Muscle of leg (tissue), 3 donors: ENCODE measurements at regions not wholly inside any gene's neighbourhood (a gene's known extent, or its start where the extent isn't known, plus 50 kb on each side); places are given as distances from the start of the nearest gene placed in this dataset.

Experiments
- DNase-seq: peaks from one replicate; pipeline ENCODE4 v3.0.0; 2013
- H3K27ac ChIP-seq: one replicate; pipeline ENCODE4 v1.5.1; 2013; ENCODE audit warnings: mild to moderate bottlenecking, low read length, control low read depth
- H3K27me3 ChIP-seq: one replicate; pipeline ENCODE4 v1.6.1; 2013; ENCODE audit warnings: low read length; ENCODE audit not compliant: control insufficient read depth, insufficient read depth
- H3K36me3 ChIP-seq: one replicate; pipeline ENCODE4 v1.6.1; 2013; ENCODE audit warnings: low read length; ENCODE audit not compliant: control insufficient read depth, insufficient read depth
- H3K4me1 ChIP-seq: one replicate; pipeline ENCODE4 v1.6.1; 2013; ENCODE audit warnings: low read length; ENCODE audit not compliant: control insufficient read depth, insufficient read depth
- H3K4me3 ChIP-seq: one replicate; pipeline ENCODE4 v1.5.1; 2013; ENCODE audit warnings: low read length, control low read depth
- H3K9me3 ChIP-seq: replicated peaks from 2 replicates; pipeline ENCODE4 v1.6.1; 2013; ENCODE audit warnings: low read depth, low read length; ENCODE audit not compliant: control insufficient read depth
- whole genome bisulfite sequencing: methylation state at CpG from one replicate; pipeline ENCODE4 v1.1.5; 2013; ENCODE audit warnings: missing lambda C conversion rate; ENCODE audit not compliant: insufficient coverage; 5-methylcytosine and 5-hydroxymethylcytosine counted together

GRCh38 chr14:83799233-83799632 lies 1730.7 kb upstream of the FLRT2 start:
- H3K27me3 ChIP-seq, result no peaks in the 10 kb centered on the region
- H3K4me1 ChIP-seq, result no peaks in the 10 kb centered on the region
- H3K4me3 ChIP-seq, result no peak overlapping the region
- no peak overlapping the region for H3K27ac ChIP-seq
- H3K9me3 ChIP-seq, result no peaks in the 10 kb centered on the region
- DNase-seq, result no peak
- no peaks in the 10 kb centered on the region for H3K36me3 ChIP-seq

DNA sequence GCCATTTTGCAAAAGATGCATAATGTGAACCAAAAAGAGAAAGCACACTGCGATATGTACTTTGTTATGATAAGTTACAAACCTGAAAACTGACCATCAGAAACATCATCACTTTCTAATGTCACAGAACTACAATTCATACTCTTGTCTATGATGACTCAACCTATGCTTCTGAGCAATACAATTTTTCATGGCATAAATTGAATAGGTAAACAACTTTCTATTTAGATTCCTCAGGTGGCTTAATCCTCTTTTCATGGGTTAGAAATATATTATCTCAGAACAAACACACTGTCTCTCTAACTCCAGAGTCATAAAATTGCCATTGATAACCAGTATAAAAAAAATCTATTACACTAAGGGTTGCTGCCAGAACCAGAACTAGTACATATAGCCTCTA lies 1715.0 kb upstream of the FLRT2 start:
- Histone ChIP-seq H3K27ac (no peak overlapping the region), H3K9me3 (no peaks in the 10 kb centered on the region), H3K4me1 (no peaks in the 10 kb centered on the region), H3K4me3 (no peak overlapping the region), H3K36me3 (no peaks in the 10 kb centered on the region), H3K27me3 (no peaks in the 10 kb centered on the region)
- no peak for DNase-seq
- WGBS, result no CpG with 5 or more reads among the region's 1 CpG

DNA sequence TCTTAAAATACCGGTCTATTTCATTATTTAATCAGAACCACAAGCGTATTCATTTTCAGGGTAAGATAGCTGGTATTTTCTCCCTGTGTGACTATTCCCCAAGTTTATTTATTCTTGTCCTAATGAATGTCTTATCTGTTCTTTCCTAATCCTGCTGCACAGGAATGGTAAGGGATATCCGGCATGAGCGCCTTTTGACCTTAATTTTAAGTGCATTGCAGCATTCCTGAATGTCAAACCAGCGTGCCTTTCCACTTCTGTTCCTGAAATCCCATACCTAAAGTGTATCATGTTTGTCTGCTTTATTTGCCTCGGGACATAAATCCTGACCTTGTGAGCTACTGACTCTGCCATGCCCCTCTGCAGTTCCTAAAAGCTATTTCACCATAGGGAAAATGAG lies 1713.2 kb upstream of the FLRT2 start:
- H3K9me3 ChIP-seq, result no peaks in the 10 kb centered on the region
- H3K27me3 ChIP-seq, result no peaks in the 10 kb centered on the region
- WGBS, result 41% methylated on average over 3 of the region's 6 CpGs
- H3K27ac ChIP-seq, result no peak overlapping the region
- H3K36me3 ChIP-seq, result no peaks in the 10 kb centered on the region
- no peak overlapping the region for H3K4me3 ChIP-seq
- no peaks in the 10 kb centered on the region for H3K4me1 ChIP-seq
- peak; percentile 7 for DNase-seq

- H3K9me3 ChIP-seq, result no peaks in the 10 kb centered on the region
- WGBS, result no CpG with 5 or more reads among the region's 3 CpGs
- H3K27me3 ChIP-seq, result no peaks in the 10 kb centered on the region
- no peak overlapping the region for H3K4me3 ChIP-seq
- H3K4me1 ChIP-seq, result peaks cover 4% of the 10 kb centered on the region
- no peaks in the 10 kb centered on the region for H3K36me3 ChIP-seq
- DNase-seq, result no peak
- no peak overlapping the region for H3K27ac ChIP-seq
Measured at GRCh38 chr14:83825843-83826242, 1704.1 kb upstream of the FLRT2 start.

DNA sequence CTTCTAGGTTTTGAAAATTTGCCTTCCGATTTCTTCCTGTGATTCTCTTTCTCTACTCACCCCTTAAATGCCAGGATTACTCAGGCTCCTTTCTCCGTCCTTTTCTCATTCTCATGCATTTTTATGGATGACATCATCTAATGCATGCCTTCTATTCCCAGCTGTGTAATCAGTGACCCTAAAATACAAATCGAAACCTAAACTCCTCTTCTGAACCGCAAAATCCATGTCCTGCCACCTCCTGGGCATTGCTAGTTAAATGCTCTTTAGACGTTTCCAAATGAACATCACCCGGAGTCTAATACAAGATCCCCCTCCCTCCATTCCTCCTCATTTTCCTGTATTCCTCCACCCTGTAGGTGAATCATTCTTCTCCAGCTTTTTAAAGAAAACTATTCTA lies 1703.1 kb upstream of the FLRT2 start:
- Histone ChIP-seq H3K27ac (no peak overlapping the region), H3K27me3 (no peaks in the 10 kb centered on the region), H3K36me3 (no peaks in the 10 kb centered on the region), H3K9me3 (no peaks in the 10 kb centered on the region), H3K4me3 (peak overlapping the region; percentile 5), H3K4me1 (peaks cover 4% of the 10 kb centered on the region)
- peak; percentile 47 for DNase-seq
- 31% methylated on average over 5 of the region's 6 CpGs for WGBS

DNA sequence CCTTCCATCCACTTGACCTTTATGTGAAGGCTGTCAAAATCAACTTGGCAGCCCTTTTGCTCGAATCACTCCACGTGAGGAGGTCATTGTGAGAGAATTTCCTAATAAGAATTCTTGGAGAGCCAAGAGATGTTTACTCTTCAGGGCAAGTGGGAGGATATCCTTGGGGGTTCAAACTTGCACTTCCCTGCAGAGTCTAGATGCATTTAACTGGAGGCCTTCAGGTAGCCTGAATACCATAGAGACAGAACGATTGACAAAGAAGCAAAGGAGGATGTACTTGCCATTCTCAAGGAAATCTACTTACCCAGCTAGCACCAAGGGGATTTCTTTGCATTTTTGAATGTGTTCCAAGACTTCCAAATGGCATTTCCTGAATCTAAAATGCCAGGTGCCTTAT lies 1702.6 kb upstream of the FLRT2 start:
- 36% methylated on average over 2 of the region's 3 CpGs for WGBS
- H3K4me1 ChIP-seq, result peaks cover 4% of the 10 kb centered on the region
- DNase-seq, result peak; percentile 4

DNA sequence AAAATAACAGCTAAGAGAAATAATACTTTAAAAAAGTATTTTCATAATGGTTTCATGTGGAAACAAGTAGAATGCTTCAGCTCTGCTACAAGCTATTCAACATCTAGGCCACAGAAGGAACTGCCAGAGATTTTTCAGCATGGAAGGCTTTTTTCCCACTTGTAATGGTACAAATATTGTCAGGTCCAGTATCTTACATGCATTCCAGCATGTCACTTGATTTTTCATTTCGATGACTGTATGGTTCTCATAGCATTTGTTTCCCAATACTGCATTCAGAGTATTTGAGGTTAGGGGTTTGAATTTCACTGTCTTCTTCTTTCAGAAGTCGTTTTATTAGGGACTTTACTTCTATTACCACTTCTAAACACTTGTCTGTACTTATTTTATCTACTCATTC lies 1701.5 kb upstream of the FLRT2 start:
- no CpG with 5 or more reads among the region's 2 CpGs for WGBS

More for the DNA sequence above, 1702.6 kb upstream of the FLRT2 start:
- H3K4me3 ChIP-seq, result no peak overlapping the region
- H3K27ac ChIP-seq, result no peak overlapping the region
- no peaks in the 10 kb centered on the region for H3K36me3 ChIP-seq
- H3K9me3 ChIP-seq, result no peaks in the 10 kb centered on the region
- H3K27me3 ChIP-seq, result no peaks in the 10 kb centered on the region

GRCh38 chr14:83830316-83830715 lies 1699.6 kb upstream of the FLRT2 start:
- no peaks in the 10 kb centered on the region for H3K36me3 ChIP-seq
- DNase-seq, result no peak
- no peaks in the 10 kb centered on the region for H3K27me3 ChIP-seq
- peaks cover 4% of the 10 kb centered on the region for H3K4me1 ChIP-seq
- no peaks in the 10 kb centered on the region for H3K9me3 ChIP-seq
- WGBS, result no CpG with 5 or more reads among the region's 2 CpGs
- no peak overlapping the region for H3K27ac ChIP-seq
- H3K4me3 ChIP-seq, result no peak overlapping the region

More for the DNA sequence above, 1701.5 kb upstream of the FLRT2 start:
- no peaks in the 10 kb centered on the region for H3K36me3 ChIP-seq
- no peak for DNase-seq
- H3K4me3 ChIP-seq, result no peak overlapping the region
- no peaks in the 10 kb centered on the region for H3K27me3 ChIP-seq
- no peaks in the 10 kb centered on the region for H3K9me3 ChIP-seq
- H3K4me1 ChIP-seq, result peaks cover 4% of the 10 kb centered on the region
- no peak overlapping the region for H3K27ac ChIP-seq

DNA sequence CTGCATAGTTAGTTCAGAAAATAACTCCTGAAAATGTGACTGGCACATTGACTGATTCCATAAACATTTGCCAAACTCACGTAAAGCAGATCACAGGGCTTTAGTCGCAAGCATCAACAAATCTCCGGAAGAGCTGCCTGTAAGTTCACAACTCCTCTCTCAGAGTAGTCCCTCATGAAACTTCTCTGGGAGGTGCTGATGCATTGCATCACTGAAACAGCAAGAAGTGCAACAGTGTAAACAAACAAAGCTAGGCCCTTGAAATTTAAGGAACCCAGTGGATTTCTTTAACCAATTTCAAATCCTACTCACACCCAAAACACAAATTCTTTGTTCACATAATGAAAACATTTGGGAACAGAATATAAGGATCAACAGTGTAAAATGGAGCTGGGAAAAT lies 1691.7 kb upstream of the FLRT2 start:
- WGBS, result 57% methylated on average over 3 of the region's 3 CpGs
- Histone ChIP-seq H3K9me3 (no peaks in the 10 kb centered on the region), H3K4me1 (no peaks in the 10 kb centered on the region), H3K4me3 (no peak overlapping the region), H3K27me3 (no peaks in the 10 kb centered on the region), H3K27ac (no peak overlapping the region), H3K36me3 (no peaks in the 10 kb centered on the region)
- DNase-seq, result no peak

DNA sequence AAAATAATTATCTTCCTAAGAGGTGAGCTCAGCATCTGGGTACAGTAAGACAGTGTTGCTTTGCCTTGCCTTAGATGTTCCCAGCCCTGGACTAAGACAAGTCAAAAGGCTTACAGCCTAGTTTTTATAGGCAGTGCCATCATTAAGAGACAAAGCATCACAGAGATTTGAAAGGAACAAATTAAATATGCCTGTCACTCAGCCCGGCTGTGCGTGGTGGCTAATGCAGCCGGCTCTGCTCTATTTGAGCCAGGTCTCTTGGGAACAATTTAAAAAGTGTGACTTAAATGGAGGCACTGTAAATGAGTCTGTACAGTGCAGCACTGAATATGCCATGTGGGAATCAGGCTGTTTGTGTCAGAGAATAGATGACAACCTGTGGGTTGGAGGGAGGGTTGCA lies 1687.4 kb upstream of the FLRT2 start:
- H3K27ac ChIP-seq, result no peak overlapping the region
- WGBS, result 53% methylated on average over 3 of the region's 3 CpGs
- no peaks in the 10 kb centered on the region for H3K9me3 ChIP-seq
- H3K27me3 ChIP-seq, result no peaks in the 10 kb centered on the region
- no peak overlapping the region for H3K4me3 ChIP-seq
- no peaks in the 10 kb centered on the region for H3K36me3 ChIP-seq
- no peak for DNase-seq
- no peaks in the 10 kb centered on the region for H3K4me1 ChIP-seq

GRCh38 chr14:83847102-83847501 lies 1682.8 kb upstream of the FLRT2 start:
- Histone ChIP-seq H3K27me3 (no peaks in the 10 kb centered on the region), H3K4me1 (no peaks in the 10 kb centered on the region), H3K36me3 (no peaks in the 10 kb centered on the region), H3K4me3 (no peak overlapping the region), H3K27ac (no peak overlapping the region), H3K9me3 (no peaks in the 10 kb centered on the region)
- no peak for DNase-seq
- no CpG with 5 or more reads among the region's 1 CpG for WGBS
